ENCODE measurements at regions not wholly inside any gene's neighbourhood (a gene's known extent, or its start where the extent isn't known, plus 50 kb on each side); places are given as distances from the start of the nearest gene placed in this dataset.
"Not testable (repeated sequence)": the region's sequence is repeated elsewhere in the genome, so short reads cannot be mapped to it uniquely, and the experiment has no call there.

DNA sequence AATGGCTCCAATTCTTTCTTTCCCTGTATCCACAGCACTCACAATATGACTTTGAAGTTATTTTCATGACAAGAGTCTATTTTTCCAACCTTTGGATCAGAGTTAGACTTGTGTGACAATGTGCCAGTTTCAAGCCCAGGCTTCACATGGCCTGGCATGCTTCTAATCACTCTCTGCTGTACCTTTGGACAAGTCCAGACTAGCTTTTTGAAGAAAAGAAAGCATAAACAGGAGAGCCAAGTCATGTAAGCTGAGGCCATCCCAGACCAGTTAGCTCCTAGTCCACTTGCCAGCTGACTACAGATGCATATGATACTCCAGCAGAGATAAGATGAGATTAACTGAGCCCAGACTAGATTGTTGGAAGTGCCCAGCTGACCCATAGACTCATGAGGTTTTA is 513.6 kb upstream of the C9orf72 start:
- no peak for DNase-seq
- TF ChIP-seq GATA1 (IDR thresholded peaks at IDR 0.05; ENCODE audit: low read depth, low read length) (no peak), POLR2A (IDR thresholded peaks at IDR 0.05; ENCODE audit: low read length) (no peak)

DNA sequence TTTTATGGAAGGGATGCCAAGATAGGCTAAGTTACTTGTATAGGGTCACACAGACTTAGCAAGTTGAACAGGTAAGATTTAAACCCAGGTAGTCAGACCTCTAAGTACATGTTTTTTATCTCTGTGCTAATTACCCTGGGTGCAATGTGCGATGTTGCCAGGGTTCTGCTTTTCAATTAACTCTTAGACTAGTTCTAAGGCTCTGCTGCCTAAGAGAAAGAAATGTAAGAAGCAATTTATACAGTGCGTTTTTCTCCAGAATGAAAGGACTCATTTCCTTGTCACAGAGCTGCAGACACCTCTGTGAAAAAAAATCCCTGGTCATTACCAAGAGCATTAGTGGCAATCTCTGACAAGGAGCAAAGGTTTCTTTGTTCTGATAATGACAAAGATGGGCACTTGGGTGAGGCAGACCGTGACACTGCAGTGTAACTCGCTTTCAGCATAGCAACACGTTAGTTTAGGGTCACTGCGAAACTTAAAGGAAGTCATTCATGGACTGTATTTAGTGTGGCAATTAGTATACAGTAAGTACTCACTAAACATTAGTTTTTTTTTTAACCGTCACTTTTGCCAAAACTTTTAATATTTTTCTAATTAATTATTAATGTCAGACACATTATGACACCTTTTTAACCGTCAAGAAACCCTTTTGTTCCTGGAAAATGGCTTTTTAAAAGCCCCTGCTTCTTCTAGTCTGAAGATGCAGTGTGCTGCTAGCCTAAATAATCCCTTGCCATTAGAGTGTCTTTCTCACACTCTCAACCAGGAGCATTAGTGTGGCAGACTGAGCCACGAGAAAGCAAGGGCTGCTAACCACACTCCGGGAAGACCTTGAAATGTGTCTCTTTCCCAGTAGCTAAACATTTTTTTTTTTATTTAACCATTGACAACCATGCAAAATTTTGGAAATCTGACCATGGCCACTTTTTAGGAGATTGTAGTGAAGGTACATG is 520.0 kb upstream of the C9orf72 start:
- TF ChIP-seq GATA1 (IDR thresholded peaks at IDR 0.05; ENCODE audit: low read depth, low read length) (no peak), POLR2A (IDR thresholded peaks at IDR 0.05; ENCODE audit: low read length) (no peak)
- no peak for DNase-seq

DNA sequence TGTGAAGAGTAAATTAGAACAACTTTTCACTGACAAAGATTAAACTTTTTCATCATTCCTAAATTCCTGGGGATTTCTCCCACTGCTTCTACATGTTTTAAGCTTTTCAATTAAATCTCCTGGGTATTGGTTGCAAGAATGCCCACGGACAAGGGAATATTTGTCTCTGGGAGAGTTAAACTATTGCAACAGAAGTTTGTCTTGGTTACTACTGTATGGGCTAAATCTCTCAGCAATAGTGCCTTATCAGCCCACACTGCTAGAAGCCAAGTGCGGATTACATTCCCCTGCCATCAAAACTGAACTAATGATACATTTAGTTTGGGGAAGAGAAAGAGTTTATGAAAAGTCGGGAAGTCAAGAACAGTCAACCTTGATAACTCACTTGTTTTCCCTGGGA is 528.2 kb upstream of the C9orf72 start:
- TF ChIP-seq POLR2A (IDR thresholded peaks at IDR 0.05; ENCODE audit: low read length) (no peak), GATA1 (IDR thresholded peaks at IDR 0.05; ENCODE audit: low read depth, low read length) (no peak)
- no peak for DNase-seq

DNA sequence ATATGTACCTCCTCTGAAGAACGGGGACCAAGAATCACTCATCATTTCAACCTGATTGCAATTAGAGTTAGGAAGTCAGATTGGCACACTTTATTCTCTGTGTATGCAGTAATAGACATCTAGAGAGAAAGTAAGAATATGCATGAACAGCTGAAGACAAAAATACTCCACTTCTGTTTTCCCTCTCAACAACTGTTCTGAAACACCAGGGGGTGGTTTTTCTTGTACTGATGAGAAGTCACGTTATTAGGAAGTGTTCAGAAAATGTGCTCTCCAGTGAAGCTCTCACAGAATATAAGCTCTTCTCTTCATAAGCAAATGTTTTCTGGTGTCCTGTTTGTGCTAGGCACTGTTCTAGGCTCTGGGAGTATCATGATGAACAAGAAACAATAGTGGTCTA is 531.7 kb upstream of the C9orf72 start:
- TF ChIP-seq GATA1 (IDR thresholded peaks at IDR 0.05; ENCODE audit: low read depth, low read length) (no peak), POLR2A (IDR thresholded peaks at IDR 0.05; ENCODE audit: low read length) (no peak)
- DNase-seq = no peak

DNA sequence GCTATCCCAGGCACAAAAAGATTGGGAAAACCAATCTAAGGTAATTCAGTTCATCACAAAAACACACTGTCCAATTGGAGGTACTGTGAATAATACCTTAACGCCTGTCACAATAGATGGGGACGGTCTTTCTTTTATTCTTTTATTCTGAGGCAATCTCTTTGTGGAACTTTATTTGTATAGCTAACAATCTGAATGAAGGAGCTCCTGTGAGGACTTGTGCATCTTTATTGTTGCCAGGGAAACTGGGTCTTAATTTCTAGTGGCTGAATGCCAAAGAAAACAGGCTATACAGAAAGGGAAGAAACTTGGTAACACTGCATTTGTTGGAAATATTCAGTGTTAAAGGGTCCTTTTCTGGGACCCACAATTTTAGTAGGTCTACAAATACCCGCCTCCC is 546.9 kb upstream of the C9orf72 start:
- DNase-seq = no peak
- TF ChIP-seq POLR2A (IDR thresholded peaks at IDR 0.05; ENCODE audit: low read length) = no peak
- no peak for TF ChIP-seq GATA1 (IDR thresholded peaks at IDR 0.05; ENCODE audit: low read depth, low read length)

DNA sequence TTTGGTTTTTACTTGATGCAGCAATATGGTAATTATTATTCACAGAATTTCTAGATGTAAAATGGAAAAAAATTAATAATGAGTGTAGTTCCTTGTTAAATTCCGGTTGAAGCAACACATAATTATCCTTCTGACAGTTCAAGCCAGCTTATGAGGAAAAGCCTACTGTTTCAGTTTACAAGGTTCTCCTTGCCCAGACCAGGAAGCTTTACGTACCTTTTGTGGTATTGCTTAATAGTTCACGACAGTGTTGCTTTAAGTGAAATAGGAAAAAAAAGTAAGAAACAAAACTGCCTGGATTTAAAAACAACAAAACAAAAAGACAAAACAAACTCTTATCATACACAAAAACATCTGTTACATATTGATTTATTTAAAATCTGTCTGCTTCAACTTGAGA is 547.3 kb upstream of the C9orf72 start:
- TF ChIP-seq POLR2A (IDR thresholded peaks at IDR 0.05; ENCODE audit: low read length) (no peak), GATA1 (IDR thresholded peaks at IDR 0.05; ENCODE audit: low read depth, low read length) (no peak)
- no peak for DNase-seq

DNA sequence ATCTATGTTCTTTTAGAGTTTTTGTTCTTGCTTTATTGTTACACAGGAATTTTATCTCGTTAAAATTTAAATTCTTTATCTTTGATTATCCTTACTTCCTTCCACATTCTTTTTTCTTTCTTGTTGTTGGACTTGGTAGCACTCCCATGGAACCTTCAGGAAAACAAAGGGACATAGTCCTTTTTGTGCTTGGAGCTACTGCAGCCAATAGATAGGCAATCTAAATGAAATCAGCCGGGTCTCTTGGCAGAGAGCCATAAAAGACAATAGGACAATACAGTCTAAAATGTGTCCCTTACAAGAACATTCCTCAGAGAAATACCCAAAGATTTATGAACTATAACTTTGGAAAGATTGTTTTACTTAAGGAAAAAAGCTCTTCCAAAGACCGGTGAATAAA is 548.1 kb upstream of the C9orf72 start:
- no peak for DNase-seq
- TF ChIP-seq POLR2A (IDR thresholded peaks at IDR 0.05; ENCODE audit: low read length) = no peak
- no peak for TF ChIP-seq GATA1 (IDR thresholded peaks at IDR 0.05; ENCODE audit: low read depth, low read length)

DNA sequence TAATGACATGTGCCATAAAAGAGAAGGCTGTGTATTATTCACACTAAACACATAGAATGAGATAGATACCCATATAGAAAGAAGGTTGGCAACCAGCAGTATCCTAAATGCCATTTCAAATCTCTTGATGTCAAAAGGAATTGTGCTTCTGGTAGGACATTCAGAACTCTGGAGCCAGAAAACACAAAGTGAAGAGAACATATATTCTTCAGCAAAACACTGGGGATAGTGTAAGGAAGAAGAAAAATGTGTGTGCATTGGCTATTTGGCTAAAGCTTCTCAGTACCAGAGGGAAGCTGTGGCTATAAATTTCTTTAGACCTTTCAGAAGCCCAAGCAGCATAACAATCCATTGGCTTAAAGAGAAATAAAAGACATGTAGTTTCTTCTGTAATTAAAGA is 551.6 kb upstream of the C9orf72 start:
- no peak for DNase-seq

DNA sequence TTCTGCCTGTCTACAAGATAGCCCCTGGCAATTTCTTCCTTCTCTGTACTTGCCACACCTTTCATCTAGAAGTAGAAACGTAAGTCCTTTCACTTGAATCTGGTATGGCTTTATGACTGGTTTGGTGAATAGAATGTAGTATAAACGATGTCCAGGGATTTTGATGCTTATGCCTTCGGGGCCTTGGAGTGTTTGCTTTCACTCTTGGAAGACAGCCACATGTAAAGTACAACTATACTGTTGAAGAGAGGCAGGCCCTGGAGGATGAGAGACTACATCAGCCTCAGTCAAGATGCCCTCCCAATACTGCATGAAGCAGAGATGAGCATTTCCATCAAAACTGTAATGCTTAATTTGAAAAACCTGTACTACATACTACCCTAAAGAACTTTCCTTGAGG is 553.8 kb upstream of the C9orf72 start:
- TF ChIP-seq GATA1 (IDR thresholded peaks at IDR 0.05; ENCODE audit: low read depth, low read length) (no peak), POLR2A (IDR thresholded peaks at IDR 0.05; ENCODE audit: low read length) (no peak)
- no peak for DNase-seq

More for the DNA sequence above, 551.6 kb upstream of the C9orf72 start:
- no peak for TF ChIP-seq GATA1 (IDR thresholded peaks at IDR 0.05; ENCODE audit: low read depth, low read length)
- TF ChIP-seq POLR2A (IDR thresholded peaks at IDR 0.05; ENCODE audit: low read length) = no peak

DNA sequence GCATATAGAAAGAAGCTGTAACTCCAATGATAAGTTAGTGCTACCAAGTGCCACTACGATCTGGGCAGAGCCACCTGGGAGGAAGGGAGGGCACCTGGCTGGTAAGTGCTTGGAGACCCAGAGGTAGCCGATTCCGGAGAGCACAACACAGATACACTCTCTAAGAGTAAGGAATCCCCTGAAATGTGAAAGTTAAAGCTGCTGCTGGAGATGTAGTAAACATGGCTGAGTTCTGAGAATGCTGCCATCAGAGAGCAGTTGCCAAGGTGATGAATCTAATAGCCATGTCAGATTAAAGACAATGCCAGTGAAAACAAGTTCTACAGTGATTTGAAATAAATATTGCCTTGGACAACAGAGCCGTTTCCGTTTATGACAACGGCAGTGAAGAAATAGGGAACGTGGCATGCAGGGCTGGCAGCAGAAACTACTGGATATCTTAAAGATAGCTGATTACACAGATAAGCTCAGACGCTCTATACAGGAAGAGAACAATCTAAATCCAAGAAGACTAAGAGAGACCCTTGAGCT is 561.2 kb upstream of the C9orf72 start:
- no peak for DNase-seq
- TF ChIP-seq POLR2A (IDR thresholded peaks at IDR 0.05; ENCODE audit: low read length) = no peak
- TF ChIP-seq GATA1 (IDR thresholded peaks at IDR 0.05; ENCODE audit: low read depth, low read length) = no peak

DNA sequence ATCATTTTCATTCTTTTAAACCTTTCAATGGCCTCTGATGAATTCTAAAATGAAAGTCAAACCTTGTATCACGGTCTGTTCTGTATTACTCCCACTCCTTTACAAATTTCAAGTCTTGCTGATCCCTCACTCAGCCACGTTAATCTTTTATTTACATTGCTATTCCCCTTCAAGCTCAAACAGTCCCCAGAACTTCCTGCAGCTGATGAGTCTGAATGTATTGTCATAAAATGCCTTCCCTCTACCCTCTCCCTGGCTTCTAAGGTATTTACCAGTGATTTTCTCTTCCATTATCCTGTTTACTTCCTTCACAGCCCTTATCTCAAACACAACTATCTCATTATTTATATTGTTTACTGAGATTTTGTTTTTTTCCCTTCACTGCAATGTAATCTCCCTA is 562.3 kb upstream of the C9orf72 start:
- TF ChIP-seq GATA1 (IDR thresholded peaks at IDR 0.05; ENCODE audit: low read depth, low read length) (no peak), POLR2A (IDR thresholded peaks at IDR 0.05; ENCODE audit: low read length) (no peak)
- no peak for DNase-seq

DNA sequence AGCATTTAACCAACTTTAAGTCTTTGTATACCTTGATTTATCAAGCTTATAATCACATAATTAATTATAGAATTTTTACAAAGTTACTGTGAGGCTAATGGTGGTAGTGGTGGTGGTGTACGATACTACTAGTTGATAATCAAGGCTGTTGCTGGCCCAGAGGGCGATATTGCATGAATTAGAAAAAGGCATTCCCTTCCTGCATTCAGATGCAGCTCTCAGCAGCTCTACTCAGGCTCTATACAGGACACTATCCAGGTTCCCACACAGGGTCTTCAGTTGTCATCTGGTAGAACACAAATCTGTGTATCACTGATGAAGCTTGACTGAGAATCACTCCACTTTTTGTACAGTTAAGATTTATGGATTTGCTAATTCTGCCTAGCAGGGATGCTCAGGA is 562.8 kb upstream of the C9orf72 start:
- TF ChIP-seq POLR2A (IDR thresholded peaks at IDR 0.05; ENCODE audit: low read length) = no peak
- no peak for DNase-seq

DNA sequence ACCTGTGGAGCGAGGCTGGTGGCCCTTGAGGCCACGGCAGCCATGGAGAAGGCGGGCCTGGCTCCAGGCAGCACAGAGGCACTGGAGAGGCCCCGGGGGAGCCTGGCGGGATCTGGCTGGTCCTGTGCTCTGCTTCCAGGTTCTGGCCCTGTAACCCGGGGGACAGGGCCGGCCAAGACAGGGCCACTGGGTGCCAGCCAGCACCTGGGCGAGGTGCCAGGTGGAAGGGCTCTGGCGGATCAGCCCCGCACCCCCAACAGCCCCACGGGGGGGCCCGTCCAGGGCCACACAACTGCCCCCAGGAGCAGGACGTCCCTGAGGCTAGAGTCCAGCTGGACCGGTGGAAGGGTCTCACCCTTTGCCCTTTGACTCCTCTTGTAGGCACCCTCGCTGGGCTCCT is 574.1 kb upstream of the C9orf72 start:
- DNase-seq = not testable (repeated sequence)

DNA sequence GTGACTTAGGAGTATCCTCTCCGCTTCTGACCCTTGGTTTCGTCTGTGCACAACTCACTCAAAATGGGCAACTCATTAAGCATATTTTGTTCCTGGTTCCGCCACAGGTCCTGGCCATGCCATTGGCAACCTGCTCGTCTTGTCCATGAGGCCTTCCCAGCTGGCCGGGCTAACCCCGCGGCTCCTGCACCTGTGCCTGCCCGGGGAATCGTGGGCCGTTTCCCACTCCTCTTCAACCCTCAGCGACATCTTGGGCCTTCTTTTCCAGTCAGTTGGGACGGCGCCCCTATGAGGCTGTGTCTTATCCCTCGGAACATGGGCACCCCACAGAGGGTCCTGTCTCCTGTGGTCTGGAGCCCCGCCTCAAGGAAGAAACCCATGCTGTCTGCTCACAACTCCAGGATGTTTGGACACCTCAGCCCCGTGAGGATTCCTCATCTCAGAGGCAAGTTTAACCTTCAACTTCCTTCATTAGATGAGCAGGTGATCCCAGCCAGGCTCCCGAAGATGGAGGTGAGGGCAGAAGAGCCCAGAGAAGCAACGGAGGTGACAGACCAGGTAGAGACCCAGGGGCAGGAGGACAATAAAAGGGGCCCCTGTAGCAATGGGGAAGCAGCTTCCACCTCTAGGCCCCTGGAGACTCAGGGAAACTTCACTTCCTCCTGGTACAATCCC is 574.8 kb upstream of the C9orf72 start:
- not testable (repeated sequence) for DNase-seq

DNA sequence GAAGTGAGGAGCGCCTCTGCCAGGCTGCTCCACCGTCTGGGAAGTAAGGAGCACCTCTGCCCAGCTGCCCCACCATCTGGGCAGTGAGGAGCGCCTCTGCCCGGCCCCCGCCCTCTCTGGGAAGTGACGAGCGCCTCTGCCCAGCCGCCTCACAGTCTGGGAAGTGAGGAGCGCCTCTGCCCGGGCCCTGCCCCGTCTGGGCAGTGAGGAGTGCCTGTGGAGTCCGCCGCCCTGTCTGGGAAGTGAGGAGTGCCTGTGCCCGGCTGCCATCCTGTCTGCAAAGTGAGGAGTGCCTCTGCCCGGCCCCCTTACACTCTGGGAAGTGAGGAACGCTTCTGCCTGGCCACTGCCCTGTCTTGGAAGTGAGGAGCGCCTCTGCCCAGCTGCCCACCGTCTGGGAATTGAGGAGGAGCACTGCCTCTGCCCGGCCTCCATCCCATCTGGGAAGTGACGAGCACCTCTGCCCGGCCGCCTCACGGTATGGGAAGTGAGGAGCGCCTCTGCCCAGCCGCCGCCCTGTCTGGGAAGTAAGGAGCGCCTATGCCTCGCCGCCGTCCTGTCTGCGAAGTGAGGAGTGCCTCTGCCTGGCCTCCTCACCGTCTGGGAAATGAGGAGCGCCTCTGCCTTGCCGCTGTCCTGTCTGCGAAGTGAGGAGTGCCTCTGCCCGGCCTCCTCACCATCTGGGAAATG is 576.2 kb upstream of the C9orf72 start:
- not testable (repeated sequence) for DNase-seq

Measured in erythroblast (primary cell).